Spinal cord (tissue), 9 donors: ENCODE measurements at regions not wholly inside any gene's neighbourhood (a gene's known extent, or its start where the extent isn't known, plus 50 kb on each side); places are given as distances from the start of the nearest gene placed in this dataset.
A peak's percentile ranks its signal among the peaks of the same experiment; 100 is the strongest.

Experiments
- DNase-seq, 6 donors: peaks; one replicate each; pipeline versions ENCODE4 v3.0.0 to v3.0.0-alpha.2; 2013 to 2015; ENCODE audit warnings: low spot score in 6 of 6, low read depth in 4 of 6
- H3K27ac ChIP-seq: one replicate; pipeline ENCODE4 v1.5.1; 2013; ENCODE audit warnings: low read depth, low read length, control low read depth
- H3K27me3 ChIP-seq: one replicate; pipeline ENCODE4 v1.6.1; 2013; ENCODE audit warnings: low read length; ENCODE audit not compliant: control insufficient read depth, insufficient read depth
- H3K36me3 ChIP-seq: one replicate; pipeline ENCODE4 v1.6.1; 2013; ENCODE audit warnings: low read length; ENCODE audit not compliant: control insufficient read depth, insufficient read depth
- H3K4me1 ChIP-seq: one replicate; pipeline ENCODE4 v1.6.1; 2013; ENCODE audit warnings: low read length; ENCODE audit not compliant: control insufficient read depth, insufficient read depth
- H3K4me3 ChIP-seq: one replicate; pipeline ENCODE4 v1.5.1; 2013; ENCODE audit warnings: low read depth, low read length, control low read depth
- H3K9me3 ChIP-seq: one replicate; pipeline ENCODE4 v1.6.1; 2013; ENCODE audit warnings: low read length; ENCODE audit not compliant: control insufficient read depth, insufficient read depth
- WGBS: methylation state at CpG from one replicate; pipeline ENCODE4 v1.1.5; 2013; ENCODE audit warnings: missing lambda C conversion rate; ENCODE audit not compliant: insufficient coverage; 5-methylcytosine and 5-hydroxymethylcytosine counted together
- donor health status: healthy.

DNA sequence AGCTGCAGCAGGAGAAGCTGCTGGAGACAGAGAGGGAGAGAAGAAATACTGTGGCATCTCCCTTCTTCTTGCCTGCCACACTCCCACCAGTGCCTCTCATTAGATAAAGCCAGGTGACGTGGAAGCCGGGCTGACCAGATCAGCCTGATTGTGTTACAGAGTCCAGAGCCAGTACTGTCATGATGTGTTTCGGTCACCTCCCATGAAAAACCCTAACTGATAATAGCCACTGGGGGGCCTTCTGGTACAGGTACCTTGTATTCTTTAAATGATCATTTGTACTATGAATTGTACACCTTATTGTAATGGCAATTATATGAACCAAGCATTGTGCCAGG, 125.8 kb upstream of the TMEM108 start:
- no peak overlapping the region for H3K4me3 ChIP-seq
- no peaks in the 10 kb centered on the region for H3K27me3 ChIP-seq
- no peaks in the 10 kb centered on the region for H3K36me3 ChIP-seq
- 90% methylated on average over 2 of the region's 3 CpGs for WGBS
- H3K27ac ChIP-seq, result no peak overlapping the region
- H3K4me1 ChIP-seq, result no peaks in the 10 kb centered on the region
- no peak for DNase-seq
- H3K9me3 ChIP-seq, result no peaks in the 10 kb centered on the region

DNA sequence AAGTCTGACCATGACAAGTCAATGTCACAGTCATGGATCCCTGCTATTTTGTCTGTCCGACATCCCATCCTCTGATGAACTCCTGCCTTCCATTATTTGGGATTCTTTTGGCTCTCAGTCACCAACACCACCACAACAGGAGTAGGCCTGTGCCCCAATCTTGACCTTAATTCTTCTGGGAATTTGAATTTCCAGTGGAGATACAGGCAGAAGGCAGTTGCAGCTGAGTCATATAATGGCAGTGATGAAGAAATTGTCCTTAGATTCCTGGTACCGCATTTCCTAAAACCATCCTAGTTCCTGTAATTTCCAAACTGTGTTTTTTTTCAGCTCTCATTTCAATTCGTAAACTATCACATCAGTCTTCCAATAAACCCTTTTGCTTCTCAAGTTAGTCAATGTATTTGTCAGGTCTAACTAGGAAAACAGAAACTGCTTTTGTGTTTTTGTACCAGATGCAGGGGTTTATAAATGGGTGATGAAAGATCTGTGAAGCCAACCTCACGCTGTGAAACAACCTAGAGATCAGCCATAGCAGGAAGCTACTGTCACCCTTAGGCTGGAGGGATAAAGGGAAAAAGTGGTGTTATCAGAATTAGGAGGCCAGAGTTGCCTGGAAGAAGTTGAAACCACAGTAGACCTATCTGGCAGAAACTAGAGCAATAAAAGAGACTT, 126.3 kb upstream of the TMEM108 start:
- Histone ChIP-seq H3K9me3 (no peaks in the 10 kb centered on the region), H3K27me3 (no peaks in the 10 kb centered on the region), H3K36me3 (no peaks in the 10 kb centered on the region), H3K4me3 (no peak overlapping the region), H3K4me1 (no peaks in the 10 kb centered on the region), H3K27ac (no peak overlapping the region)
- no peak for DNase-seq
- 43% methylated on average over 1 of the region's 4 CpGs for WGBS

DNA sequence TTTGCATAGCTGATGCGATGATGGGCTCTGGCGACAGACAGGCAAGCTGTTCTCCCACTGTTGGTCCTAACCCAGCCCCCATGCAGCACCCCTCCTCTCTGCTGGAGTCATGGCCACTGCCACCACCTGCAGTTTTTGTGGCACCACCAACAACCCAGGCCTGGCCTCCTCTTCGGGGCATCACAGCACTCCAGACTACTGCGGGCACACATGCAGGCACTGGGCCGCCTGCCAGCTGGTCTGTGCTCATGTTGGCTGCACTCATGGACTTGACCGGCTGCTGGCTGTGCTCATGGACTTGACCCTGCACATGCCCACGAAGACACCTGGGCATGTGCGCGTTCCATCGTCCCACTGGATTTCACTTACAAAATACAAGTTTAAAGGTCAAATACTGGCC, 130.9 kb upstream of the TMEM108 start:
- Histone ChIP-seq H3K4me1 (no peaks in the 10 kb centered on the region), H3K9me3 (no peaks in the 10 kb centered on the region), H3K36me3 (no peaks in the 10 kb centered on the region), H3K4me3 (no peak overlapping the region), H3K27me3 (no peaks in the 10 kb centered on the region), H3K27ac (no peak overlapping the region)
- WGBS, result 93% methylated on average over 9 of the region's 10 CpGs
- DNase-seq, result no peak

DNA sequence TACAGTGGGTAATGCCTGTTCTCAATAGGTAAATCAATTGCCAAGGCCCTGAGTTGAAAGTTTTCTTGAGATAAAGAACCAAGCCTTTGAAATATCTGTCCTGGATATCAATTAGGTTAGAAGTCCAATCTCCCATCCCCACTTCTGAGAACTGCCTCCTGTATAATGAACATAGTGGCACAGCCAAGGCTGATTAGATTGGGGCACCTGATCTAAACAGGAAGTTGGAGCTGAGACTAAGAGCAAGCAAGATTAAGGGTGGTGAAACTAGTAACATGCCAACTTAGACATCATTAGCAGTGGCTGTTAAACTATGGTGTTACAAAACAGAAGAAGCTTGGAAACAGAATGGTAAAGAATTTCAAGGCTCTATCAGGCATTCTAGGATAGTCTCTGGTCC, 137.7 kb upstream of the TMEM108 start:
- Histone ChIP-seq H3K27ac (no peak overlapping the region), H3K27me3 (no peaks in the 10 kb centered on the region), H3K4me3 (no peak overlapping the region), H3K4me1 (no peaks in the 10 kb centered on the region), H3K9me3 (no peaks in the 10 kb centered on the region), H3K36me3 (no peaks in the 10 kb centered on the region)
- no peak for DNase-seq

DNA sequence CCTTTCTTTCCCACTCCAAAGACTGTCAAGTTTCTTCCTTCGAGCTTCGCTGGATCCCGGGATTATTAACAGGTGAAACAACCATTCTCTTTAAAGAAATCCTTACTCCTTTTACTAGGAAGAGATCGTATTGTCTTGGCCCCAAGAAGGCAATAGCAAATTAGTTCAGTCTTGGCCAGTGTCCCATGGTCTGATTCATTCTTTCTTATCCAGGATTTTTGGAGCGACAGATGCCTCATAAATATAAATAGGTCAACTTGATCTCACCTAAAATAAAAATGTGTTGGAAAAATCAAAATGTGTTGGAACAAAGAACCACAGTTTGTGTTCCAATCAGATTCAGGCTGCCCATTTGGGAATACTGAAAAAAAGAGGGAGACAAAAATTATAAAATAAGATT, 140.1 kb upstream of the TMEM108 start:
- no peaks in the 10 kb centered on the region for H3K9me3 ChIP-seq
- no CpG with 5 or more reads among the region's 5 CpGs for WGBS
- H3K4me1 ChIP-seq, result no peaks in the 10 kb centered on the region
- no peak overlapping the region for H3K4me3 ChIP-seq
- no peaks in the 10 kb centered on the region for H3K27me3 ChIP-seq
- no peak overlapping the region for H3K27ac ChIP-seq
- peak in 1 of 6 donors; percentile 75 for DNase-seq
- no peaks in the 10 kb centered on the region for H3K36me3 ChIP-seq

DNA sequence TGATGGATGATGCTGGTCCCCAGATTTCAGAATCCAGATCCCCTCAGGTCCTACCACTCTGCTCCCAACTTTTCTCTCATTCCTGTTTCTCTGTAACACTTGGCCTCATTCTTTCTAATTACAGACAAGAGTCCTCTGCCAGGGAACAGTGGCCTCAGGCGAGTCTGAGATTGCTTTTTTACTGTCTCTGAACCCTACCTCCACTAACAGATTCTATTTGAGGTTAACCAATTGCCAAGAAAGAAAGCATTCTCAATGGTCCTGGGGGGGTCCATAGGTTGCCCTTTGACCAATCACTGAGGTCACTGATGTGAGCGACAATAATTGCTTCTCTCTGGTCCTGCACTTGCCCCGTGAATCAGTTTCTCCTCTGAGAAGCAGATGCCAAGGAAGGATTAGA, 145.2 kb upstream of the TMEM108 start:
- Histone ChIP-seq H3K9me3 (no peaks in the 10 kb centered on the region), H3K36me3 (no peaks in the 10 kb centered on the region), H3K4me1 (no peaks in the 10 kb centered on the region), H3K27me3 (no peaks in the 10 kb centered on the region), H3K4me3 (no peak overlapping the region), H3K27ac (no peak overlapping the region)
- 28% methylated on average over 2 of the region's 3 CpGs for WGBS
- DNase-seq, result no peak

DNA sequence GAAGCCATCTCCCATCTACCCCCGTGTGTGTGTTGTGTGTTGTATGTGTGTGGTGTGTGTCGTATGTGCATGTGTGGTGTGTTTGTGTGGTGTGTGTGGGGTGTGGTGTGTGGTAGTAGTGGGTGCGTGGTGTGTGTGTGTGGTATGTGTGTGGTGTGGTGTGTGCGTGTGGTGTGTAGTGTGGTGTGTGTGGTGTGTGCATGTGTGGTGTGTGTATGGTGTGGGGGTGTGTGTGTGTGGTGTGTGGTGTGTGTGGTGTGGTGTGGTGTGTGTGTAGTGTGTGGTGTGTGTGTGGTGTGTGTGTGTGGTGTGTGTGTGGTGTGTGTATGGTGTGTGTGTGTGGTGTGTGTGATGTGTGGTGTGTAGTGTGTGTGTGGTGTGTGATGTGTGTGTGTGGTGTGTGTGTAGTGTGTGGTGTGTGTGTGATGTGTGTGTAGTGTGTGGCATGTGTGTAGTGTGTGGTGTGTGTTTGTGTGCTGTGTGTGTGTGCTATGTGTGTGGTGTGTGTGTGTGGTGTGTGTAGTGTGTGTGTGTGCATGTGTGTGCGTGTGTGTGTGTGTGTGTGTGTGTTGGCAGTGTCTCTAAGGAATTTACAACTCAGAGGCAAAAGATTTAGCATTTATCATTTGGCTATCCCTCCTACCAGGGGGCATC, 156.3 kb upstream of the TMEM108 start:
- no peak overlapping the region for H3K4me3 ChIP-seq
- no peaks in the 10 kb centered on the region for H3K27me3 ChIP-seq
- H3K4me1 ChIP-seq, result no peaks in the 10 kb centered on the region
- no peaks in the 10 kb centered on the region for H3K9me3 ChIP-seq
- H3K27ac ChIP-seq, result no peak overlapping the region
- H3K36me3 ChIP-seq, result no peaks in the 10 kb centered on the region
- 75% methylated on average over 2 of the region's 5 CpGs for WGBS
- DNase-seq, result peak in 1 of 6 donors; percentile 24

DNA sequence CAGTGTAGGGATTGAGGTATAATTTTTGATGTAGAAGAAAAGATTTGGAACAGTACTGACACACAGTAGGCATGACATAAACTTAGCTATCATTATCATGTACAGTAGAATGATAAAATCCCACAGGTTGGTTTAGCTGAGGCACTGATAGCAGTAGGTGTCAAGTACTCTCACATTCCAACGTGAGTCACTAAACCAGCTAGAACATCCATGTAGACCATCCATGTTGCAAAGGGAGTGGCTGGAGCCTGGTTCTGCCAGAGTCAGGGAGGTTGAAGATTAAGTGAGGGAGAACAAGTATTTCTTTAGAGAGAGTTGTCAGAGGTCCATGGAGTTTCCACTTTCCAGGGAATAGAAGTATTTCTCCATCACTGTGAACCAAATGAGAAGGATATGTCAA, 157.2 kb upstream of the TMEM108 start:
- Histone ChIP-seq H3K4me3 (no peak overlapping the region), H3K36me3 (no peaks in the 10 kb centered on the region), H3K4me1 (no peaks in the 10 kb centered on the region), H3K27me3 (no peaks in the 10 kb centered on the region), H3K9me3 (no peaks in the 10 kb centered on the region), H3K27ac (no peak overlapping the region)
- WGBS, result no CpG with 5 or more reads among the region's 1 CpG
- DNase-seq, result no peak

DNA sequence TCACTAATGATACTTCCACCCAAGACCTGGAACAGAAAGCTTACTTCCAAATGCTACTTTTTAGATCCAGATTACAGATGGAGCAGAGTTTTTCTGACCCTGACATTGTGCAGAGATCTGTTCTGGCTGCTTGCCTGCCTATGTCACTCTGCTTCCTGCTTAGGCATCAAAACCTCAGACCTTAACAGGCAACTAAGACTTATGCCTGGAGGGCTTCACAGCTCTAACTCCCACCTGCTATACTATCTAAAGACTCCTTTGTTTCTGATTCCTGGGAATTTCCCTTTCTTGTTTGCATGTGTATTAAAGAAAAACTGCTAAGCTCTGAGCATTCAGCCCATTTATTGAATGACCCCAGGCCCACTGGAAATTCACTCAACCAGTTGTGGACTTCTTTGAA, 157.4 kb upstream of the NPHP3 start:
- Histone ChIP-seq H3K9me3 (no peaks in the 10 kb centered on the region), H3K4me1 (no peaks in the 10 kb centered on the region), H3K27ac (no peak overlapping the region), H3K36me3 (no peaks in the 10 kb centered on the region), H3K4me3 (no peak overlapping the region), H3K27me3 (no peaks in the 10 kb centered on the region)
- peak in 1 of 6 donors; percentile 59 for DNase-seq

DNA sequence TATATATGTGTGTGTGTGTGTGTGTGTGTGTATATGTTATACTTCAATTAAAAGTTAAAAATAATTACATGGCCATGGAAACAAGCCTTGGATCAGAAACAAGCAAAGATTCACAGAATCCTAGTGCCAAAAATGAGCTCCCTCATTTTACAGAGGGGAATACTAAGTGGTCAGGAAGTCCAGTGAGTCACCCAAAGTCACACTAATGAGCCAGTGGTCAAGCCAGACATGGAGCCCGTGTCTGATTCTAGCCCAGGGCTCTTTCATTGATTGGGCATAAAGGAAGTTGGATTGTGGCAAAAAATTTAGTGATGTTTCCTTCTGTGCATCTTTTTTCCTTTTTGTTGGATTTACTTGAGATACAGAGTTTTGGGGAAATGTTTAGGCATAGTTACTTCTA, 152.5 kb upstream of the NPHP3 start:
- H3K4me3 ChIP-seq, result no peak overlapping the region
- H3K27me3 ChIP-seq, result no peaks in the 10 kb centered on the region
- no peaks in the 10 kb centered on the region for H3K36me3 ChIP-seq
- no peaks in the 10 kb centered on the region for H3K9me3 ChIP-seq
- H3K27ac ChIP-seq, result no peak overlapping the region
- H3K4me1 ChIP-seq, result no peaks in the 10 kb centered on the region
- 71% methylated on average over 1 of the region's 1 CpG for WGBS
- DNase-seq, result no peak
